ENCODE measurements at regions not wholly inside any gene's neighbourhood (a gene's known extent, or its start where the extent isn't known, plus 50 kb on each side); places are given as distances from the start of the nearest gene placed in this dataset.

DNA sequence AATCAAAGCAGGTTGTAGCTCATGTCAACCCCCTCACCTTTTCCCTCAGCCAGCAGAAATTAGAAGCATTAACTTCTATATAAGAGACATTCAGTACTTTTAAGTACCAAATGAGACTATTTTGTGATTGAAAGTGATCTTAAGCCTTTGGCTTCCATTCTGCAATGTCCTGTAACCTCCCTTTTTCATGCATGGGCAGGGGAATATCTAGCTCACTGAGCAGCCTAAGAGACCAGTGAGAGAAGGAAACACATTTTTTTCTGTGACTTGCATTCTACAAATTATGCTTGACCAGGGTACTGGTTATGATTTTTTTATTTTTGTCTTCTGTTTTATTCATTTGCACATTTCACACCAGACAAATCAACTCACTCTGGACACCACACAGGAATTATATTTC, 369.6 kb downstream of the KCTD12 start:
- no peak for DNase-seq (ENCODE audit: low read depth)

DNA sequence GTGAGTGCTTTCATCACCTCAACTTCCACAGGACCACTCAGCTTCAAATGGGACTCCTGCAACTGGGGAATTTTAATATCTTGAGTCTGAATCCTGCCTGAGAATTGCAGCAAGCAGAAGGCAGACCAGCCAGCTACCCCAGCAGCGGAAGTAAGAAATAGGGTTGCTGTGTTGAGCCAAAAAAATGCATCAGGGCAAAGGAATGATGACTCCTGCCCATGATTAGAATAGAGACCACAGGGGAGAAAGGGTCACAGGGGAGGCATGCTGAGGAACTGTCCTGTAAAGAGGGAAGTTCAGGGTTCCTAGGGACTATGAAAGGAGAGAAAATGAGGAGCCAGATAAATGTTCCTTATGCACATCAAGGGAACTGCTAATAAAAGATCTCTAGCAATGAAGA, 370.2 kb downstream of the KCTD12 start:
- DNase-seq (ENCODE audit: low read depth): peak; percentile 80

DNA sequence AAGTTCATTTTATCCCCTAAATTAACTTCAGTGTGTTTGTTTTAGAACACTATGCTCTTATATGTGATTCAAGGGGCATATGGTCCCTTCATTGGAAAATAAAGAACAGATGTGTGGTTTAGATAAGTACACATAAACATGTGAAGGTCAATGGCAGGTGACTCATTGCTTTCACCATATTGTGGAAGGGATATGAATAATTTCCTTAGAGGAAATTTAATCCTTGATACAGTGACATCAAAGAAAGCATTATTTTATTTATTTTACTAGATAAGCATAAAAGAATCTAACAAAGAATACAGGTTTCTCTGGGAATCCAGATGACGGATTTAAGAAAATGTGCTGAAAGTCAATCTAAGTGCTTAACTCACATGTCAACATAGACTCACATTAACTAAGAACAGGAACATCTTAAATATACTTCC, 373.5 kb downstream of the KCTD12 start:
- DNase-seq (ENCODE audit: low read depth): peak; percentile 78

DNA sequence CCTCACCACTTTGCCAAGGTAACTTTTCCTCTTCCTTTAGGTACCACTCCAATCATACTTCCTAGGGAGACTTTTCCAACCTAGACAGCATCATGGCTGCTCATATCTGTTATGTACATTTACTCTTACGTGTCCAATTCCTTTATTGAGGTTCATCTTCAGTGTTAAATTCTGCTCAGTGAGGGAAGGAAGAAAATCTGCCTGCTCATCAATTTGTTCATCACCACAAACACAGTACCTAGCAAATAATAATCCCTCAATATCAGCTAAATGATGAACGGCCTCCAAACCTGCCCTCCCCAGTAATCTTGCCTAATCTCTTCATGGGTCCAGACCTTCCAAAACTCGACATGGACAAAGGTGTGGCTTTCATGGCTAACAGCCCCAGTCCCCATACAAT, 380.8 kb downstream of the KCTD12 start:
- no peak for DNase-seq (ENCODE audit: low read depth)

DNA sequence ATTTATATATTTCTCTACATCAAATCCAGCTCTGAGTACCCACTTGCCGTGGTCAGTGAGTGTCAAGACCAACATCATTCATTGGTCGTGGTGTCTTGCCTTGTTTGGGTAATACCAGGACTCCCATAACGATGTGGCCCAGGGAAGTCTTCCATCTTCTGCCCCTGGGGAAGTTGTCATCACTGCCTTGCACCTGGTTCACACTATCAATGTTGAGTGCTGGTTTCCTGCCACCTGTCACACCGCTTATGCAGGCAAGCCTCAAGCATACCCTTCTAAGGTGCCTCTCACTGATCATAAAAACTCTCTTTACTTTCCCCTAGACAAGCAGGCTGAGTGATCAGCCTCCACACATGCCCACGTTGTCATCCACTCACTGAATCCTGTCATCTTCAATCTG, 382.4 kb downstream of the KCTD12 start:
- DNase-seq (ENCODE audit: low read depth): no peak

DNA sequence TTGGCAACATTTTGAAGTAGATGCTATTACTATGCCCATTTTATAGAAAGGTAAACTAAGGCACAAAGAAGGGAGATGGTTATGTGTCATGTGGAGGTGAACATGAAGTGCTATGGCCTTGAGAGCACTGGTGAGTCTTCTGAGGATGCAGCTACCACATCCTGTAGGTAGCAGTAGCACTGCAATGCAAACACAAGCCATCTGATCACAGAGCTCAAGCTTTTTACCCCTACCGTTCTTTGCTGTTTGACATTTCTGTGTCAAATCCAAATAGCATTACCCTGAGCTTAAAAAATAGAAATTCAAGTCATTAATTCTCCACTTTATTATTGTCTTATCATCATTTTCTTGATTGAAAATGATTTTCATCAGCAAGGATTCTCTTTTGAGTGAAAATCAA, 382.9 kb downstream of the KCTD12 start:
- no peak for DNase-seq (ENCODE audit: low read depth)

DNA sequence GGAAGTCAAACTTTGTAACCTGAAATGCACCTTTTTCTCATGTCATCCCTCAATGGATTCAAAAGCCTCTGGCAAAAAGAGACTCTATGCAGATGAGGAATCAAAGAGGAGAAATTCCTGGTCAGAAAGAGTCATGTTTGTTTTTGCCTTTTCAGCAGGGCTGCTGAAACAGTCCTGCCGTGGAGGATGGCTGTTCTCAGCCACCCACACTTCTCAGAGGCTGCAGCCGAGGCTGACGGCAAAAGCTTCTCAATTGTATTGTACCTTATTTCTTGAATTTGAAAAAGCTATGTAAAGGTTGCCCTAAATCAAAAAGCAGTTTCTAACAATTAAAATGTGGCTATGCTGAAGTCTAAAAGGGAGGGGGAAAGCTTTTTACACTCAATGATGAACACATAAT, 385.3 kb downstream of the KCTD12 start:
- no peak for DNase-seq (ENCODE audit: low read depth)

DNA sequence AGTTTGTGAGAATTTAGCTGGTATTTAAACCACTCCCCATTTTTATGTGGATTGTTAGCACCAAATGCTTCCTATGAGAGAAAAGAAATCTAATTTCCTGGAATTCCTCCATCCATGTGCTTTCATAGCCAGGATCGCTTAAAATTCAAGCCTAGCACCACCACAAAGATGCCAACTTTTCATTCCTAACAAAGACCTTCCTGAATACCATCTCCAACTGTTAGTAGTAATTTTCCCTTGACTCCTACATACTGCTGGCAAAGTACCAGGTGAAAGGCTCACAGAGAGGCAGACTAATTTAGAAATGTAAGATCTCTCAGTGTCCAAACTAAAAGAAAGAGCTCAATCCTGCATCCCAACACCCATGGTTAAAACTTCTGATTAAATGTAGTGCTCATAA, 386.3 kb downstream of the KCTD12 start:
- no peak for DNase-seq (ENCODE audit: low read depth)

DNA sequence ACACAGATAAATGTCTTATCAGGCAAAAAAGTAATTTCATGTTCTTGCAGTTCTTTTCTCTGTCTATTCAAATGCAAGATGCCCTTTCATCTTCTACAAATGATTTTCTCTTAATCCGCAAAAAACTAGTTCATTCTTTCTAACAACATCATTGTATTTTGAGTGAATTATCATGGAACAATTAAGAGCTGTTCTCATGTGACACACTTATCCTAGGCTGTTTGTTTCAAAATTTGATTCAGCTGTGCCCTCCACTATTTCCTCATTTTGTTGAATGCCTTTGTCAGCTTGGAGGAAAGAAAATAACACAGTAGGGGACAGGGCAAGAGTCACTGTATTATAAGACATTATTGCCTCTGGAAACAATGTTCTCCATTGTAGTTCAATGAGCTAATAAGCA, 396.9 kb downstream of the KCTD12 start:
- DNase-seq (ENCODE audit: low read depth): no peak

DNA sequence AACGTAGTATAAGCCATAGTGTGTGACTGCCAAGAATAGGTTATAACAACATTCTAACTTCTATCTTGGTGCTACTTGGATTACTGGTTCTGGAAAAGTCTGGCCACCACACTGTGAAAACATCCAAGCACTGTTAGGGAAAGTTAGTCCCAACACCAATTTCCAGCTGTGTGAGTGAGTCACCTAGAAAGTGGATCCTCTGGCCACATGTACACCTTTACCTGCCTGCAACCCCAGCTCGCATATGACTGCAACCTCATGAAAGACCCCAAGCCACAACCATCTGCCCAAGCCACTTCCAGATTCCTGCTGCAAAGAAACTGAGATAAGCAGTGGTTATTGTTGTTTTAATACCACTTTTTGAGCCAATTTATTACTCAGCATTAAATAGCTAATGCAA, 404.5 kb downstream of the KCTD12 start:
- DNase-seq (ENCODE audit: low read depth): no peak

DNA sequence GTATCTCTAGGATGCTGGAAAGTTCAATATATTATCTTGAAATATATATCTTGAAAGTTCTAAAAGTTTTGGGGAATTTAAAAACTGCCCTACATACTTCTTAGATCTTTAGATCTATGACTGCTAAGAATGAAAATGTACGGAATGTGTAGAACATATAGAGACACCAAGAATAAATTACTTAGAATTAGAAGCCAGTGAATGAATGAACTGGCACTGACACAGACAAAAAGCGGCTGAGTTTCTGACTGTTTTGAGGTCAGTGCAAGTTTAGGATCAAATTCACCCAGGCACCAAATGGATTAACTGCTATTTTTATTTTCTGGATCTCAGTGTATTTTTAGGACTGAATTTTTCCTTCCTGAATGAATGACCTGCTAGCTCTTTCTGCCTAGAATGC, 411.2 kb downstream of the KCTD12 start:
- DNase-seq (ENCODE audit: low read depth): no peak

DNA sequence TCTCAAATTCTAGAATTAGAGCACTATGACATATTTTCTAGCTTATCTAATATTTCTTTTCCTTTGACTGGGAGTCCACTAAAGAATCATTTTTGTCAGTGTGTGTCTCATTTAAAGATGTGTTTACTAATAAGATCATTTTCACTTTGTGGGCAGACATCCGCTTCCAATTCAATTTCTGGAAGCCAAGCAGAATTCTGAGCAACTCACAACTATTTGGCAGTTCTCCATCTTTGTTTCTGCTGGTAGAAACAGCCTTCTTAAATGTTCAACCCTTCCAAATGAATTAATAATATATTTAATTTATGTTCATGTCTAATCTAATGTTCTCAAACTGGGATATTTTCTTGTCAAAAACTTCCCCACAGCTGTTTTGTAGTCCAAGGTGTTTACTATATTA, 411.8 kb downstream of the KCTD12 start:
- DNase-seq (ENCODE audit: low read depth): no peak

DNA sequence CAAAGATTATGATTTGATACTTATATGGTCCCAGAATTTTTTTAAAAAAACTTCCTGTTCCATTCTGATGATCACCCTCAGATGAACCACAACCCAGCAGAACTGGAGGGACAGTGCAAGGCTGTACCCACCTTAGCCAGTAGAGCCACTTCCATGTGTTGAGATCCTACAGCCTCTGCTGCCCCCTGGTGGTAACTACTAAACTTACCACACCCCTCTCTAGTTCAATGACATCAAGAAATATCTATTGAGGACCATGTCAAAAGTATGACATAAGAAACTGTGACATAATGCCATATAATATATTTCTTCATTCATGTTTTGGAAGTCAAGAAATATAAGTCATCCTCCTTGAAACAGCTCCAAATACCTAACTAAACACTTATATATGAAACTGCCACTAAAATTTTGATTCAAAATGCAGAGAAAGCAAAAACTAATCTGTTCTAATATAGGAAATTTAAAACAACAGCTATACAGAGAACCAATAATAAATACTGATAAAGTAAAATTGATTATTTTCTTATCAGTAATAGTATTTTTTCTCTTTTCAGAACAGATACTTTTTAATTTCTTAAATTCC, 412.6 kb downstream of the KCTD12 start:
- DNase-seq (ENCODE audit: low read depth): peak; percentile 68

DNA sequence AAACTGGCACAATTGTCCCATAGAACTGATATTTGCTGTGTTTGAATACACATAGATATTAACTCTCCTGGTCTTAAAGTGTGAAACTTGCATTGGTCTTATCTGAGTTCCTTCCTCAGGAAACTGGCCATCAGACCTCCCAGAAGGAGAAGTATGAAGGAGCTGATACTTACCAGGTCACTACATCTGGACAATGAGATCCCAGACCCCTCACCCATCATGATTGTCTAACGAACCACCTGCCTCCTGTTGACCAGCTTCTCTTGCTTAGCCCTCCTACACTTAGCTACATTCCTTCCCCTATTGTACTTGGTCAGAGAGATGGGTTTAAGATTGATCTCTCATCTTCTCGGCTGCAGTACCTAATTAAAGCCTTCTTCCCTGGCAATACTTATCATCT, 413.3 kb downstream of the KCTD12 start:
- DNase-seq (ENCODE audit: low read depth): no peak

DNA sequence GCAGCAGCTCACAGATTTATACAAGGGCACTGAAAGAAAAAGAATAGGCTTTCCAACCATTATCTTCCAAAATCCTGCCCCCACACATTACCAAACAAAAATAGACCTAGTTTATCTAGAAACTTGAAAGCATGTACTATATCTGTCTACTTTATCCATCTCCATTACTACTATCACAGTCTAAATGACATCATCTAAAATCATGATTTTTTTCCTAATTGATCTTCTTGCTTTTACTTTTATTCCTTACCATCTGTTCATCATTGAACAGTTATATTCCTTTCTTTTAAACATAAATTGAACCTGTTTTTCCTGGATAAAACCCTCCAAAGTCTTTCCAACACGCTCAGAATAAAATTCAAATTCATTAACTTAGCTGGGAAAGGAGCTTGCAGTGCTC, 414.7 kb downstream of the KCTD12 start:
- DNase-seq (ENCODE audit: low read depth): no peak

DNA sequence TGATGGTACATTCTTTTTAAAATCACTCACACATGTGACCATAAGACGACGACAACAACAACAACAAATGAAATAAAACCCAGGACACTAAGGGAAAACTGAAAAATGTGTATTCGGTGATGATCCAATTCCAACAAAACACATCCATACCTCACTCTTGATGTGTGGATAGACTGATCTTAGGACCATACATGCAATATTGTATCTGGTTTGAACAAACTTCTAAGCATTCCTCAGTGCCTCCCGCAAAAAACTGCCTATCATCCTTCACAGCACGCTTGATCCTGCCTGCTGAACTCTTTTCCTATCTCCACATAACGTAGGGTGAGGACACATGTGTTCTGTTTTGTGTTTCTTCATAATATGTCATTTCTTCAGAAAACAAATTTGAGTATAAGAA, 415.2 kb downstream of the KCTD12 start:
- DNase-seq (ENCODE audit: low read depth): no peak

DNA sequence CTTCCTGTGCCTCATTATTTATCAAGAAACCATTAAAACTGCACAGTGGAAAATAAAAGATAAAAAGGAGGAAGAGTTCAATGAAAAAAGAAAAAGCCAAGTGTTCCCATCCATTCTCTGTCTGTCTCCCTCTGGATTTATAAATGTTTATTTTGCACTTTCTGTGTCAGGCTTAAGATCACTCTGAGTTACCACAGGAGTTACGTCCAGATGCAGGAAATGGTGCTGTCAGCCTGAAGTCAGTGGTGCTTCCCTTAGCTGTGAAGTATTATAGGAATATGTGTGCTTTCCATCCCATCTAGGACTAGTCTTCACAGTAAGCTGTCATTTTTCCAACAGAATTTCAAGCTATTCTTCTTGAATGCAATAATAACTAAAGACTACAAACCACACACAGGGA, 420.2 kb downstream of the KCTD12 start:
- no peak for DNase-seq (ENCODE audit: low read depth)

DNA sequence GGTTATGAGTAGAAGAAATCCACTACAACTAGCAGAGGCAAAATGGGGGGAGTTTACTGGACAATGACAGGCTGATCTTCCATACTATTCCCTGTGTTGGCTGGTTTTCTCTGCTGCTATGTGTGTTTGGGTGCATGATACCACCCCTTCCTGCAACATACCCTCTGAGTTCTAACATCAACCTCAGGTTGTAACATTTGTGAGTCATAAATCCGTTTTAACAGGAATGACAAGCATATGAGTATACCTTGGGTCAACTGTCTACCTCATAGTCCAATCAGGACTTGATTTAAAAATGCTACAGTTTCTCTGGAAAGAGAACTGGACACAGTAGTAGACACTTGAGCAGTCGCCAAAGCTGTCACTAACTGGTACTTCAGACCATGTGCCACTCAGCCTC, 422.9 kb downstream of the KCTD12 start:
- DNase-seq (ENCODE audit: low read depth): no peak

DNA sequence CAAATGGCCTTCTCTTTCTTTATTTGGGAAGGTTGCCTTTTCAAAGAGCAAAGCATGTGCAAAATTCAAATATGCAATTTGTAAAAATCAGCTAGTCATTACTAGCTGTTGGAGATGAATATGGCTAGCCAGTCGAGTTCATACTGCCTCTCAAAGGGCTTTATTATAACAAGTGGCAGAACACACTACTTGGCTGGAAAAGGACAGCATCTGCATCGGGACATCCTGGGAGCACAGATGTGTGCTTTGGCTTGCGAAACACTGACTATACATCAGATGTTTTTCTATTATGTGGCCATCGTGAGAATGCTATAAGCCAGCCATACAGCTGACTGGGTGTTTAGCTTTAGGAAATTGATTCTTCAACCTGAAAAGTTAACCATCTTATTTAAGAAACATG, 424.2 kb downstream of the KCTD12 start:
- DNase-seq (ENCODE audit: low read depth): no peak

DNA sequence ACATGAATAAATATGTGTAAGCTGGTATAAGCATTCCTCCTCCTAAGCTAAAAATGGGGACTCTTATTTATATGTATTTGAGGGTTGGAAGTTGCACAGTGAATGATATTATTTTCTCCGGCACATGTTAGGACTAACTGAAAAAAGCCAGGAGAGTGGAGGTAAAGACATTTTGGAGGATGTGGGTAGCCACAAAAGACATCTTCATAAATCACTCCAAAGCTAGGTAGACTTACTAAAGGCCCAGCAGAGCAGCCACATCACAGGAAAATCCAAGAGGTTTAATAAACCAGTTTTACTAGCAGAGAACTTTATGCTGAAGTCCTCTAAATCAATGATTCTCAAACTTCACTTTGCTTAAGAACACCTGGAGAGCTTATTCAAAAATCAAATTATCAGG, 424.7 kb downstream of the KCTD12 start:
- DNase-seq (ENCODE audit: low read depth): no peak

DNA sequence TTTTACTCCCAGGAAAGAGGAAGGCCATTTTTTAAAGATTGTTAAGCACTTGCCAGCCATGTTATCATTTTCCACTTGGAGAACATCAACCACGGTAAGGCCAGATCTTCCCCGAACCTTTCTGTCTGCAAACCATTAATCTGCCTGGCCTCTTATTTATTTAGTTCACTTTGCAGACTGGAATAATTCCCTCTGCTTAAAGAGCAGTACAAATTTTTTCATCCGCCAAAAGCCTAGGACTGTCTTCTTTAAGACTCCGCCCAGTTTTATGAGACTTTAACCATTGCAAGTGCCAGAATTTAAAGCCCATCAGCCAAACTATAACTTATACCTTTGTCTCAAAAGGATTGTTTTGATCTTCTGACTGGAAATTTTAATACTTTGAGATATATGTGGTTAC, 426.3 kb downstream of the KCTD12 start:
- no peak for DNase-seq (ENCODE audit: low read depth)

DNA sequence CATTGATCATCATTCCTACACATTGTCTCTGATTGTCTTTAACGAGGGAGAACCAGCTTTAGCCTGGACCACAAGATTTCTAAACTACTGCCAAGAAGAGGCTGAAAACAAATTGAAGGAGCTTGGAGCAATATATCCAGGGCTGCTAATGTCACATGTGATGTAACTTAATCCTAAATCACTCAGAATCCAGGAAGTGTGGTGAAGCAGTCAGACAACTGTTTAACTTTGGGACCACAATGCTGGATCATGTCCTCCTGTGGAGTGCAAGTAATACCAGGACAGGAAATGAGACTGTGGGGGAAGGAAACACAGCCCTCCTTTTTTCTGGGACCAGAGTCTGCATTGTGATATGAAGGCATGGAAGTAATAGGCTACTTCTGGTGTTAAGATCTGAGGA, 430.2 kb downstream of the KCTD12 start:
- peak; percentile 67 for DNase-seq (ENCODE audit: low read depth)

DNA sequence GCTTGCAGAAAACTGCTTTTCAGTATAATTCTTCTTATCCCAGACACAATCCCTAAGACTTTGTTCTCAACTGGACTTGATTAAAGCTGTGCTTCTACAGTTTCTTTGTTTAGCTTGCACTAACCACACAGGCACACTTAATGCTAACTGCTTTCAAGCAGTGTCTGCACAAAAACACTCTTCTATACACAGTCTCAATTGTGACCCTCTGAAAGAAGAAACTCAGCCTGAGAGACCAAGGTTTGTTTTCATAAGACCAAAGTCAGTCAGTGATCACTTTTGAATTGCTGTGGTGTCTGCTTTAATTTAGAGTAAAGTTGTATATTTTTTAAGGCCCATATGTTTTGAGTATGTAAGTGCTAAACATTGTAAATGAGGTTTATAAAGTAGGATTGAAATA, 431.2 kb downstream of the KCTD12 start:
- no peak for DNase-seq (ENCODE audit: low read depth)

DNA sequence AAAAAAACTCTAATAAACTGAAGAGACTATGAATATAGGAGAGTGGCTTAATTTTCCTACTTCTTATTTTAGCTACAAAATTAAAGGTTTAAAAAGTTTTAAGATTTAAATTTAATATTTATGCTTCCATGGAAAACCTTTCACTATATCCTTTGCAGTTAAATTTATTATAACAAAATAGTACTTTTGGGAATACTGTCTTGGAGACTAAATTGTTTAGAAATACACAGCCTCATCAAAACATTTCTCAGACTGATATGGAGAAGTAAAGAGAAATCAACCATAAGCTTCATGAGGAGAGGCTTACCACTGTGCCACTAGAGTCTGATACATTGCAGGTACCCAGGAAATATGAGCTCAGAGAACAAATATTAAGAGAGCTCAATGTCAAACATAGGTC, 436.5 kb downstream of the KCTD12 start:
- DNase-seq (ENCODE audit: low read depth): no peak

DNA sequence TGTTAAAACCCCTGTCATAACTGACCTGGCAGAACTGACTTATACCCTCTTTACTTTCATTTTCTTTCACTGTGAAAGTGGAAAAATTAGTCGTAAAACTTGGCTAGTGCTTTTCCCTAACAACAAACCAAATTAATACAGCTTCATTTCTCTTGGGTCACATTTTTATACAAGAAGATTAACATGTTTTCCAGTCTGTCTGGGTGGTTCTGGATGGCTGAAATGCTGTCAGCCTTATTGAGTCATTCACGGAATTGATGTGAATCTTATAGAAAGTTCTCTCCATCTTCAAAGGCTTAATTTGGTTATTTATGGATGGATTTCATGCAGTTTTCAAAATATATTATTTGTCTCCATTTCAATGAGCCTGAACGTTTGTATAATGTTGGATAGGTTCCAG, 440.0 kb downstream of the KCTD12 start:
- DNase-seq (ENCODE audit: low read depth): no peak
